DND-41 (cell line): ENCODE measurements at regions not wholly inside any gene's neighbourhood (a gene's known extent, or its start where the extent isn't known, plus 50 kb on each side); places are given as distances from the start of the nearest gene placed in this dataset.

ENCODE experiments used
- ATAC-seq: fragments of 200-7000 bp; cut with Tn5 transposase; 3 replicates; pipeline ENCODE4 v1.9.1; 2021; ENCODE audit warnings: low read depth; ENCODE audit not compliant: insufficient read depth
- DNase-seq: peaks from one replicate; pipeline ENCODE4 v3.0.0-alpha.2; 2020
- H2AFZ ChIP-seq: 2 replicates; pipeline ENCODE4 v1.6.0; 2012; ENCODE audit warnings: low read depth, low read length
- H3K27ac ChIP-seq: 2 replicates; pipeline ENCODE4 v1.5.1; 2012; ENCODE audit warnings: low read length, inconsistent platforms
- H3K27me3 ChIP-seq: fragments of 200-600 bp; sonication (generic); 2 replicates; pipeline ENCODE4 v1.6.0; 2012; ENCODE audit warnings: low read length, mild to moderate bottlenecking, inconsistent platforms; ENCODE audit not compliant: insufficient read depth, poor library complexity
- H3K36me3 ChIP-seq: 2 replicates; pipeline ENCODE4 v1.5.1; 2012; ENCODE audit warnings: low read length, inconsistent platforms; ENCODE audit not compliant: insufficient read depth
- H3K4me1 ChIP-seq: 2 replicates; pipeline ENCODE4 v1.5.1; 2012; ENCODE audit warnings: mild to moderate bottlenecking, low read length; ENCODE audit not compliant: insufficient read depth
- H3K4me2 ChIP-seq: 2 replicates; pipeline ENCODE4 v1.6.0; 2012; ENCODE audit warnings: mild to moderate bottlenecking, moderate library complexity, low read length, inconsistent platforms; ENCODE audit not compliant: insufficient read depth
- H3K4me3 ChIP-seq, 2 experiments: fragments of 200-600 bp in 1 of 2; shearing (Covaris generic) in 1 of 2; 2 replicates each; pipeline ENCODE4 v1.5.1; 2012 to 2016; ENCODE audit warnings: inconsistent platforms in 2 of 2, low read length in 2 of 2, mild to moderate bottlenecking in 2 of 2, low read depth in 1 of 2, moderate library complexity in 1 of 2
- H3K79me2 ChIP-seq: 2 replicates; pipeline ENCODE4 v1.6.0; 2012; ENCODE audit warnings: low read length, inconsistent platforms; ENCODE audit not compliant: insufficient read depth
- H3K9ac ChIP-seq: 2 replicates; pipeline ENCODE4 v1.6.0; 2012; ENCODE audit warnings: low read depth, mild to moderate bottlenecking, inconsistent platforms, low read length, moderate library complexity
- H3K9me3 ChIP-seq: 2 replicates; pipeline ENCODE4 v1.5.1; 2012; ENCODE audit warnings: low read length, moderate library complexity, mild to moderate bottlenecking, inconsistent platforms; ENCODE audit not compliant: insufficient read depth, severe bottlenecking
- H4K20me1 ChIP-seq: 2 replicates; pipeline ENCODE4 v1.6.0; 2012; ENCODE audit warnings: low read length; ENCODE audit not compliant: insufficient read depth
- CTCF ChIP-seq: IDR thresholded peaks from 2 replicates; pipeline ENCODE4 v1.5.1; 2012; ENCODE audit warnings: borderline replicate concordance, low read length, moderate library complexity, mild to moderate bottlenecking; ENCODE audit not compliant: poor library complexity, severe bottlenecking; ENCODE audit errors: extremely low read depth
- EZH2 ChIP-seq: IDR thresholded peaks from 3 replicates; pipeline ENCODE4 v1.6.1; 2012; ENCODE audit warnings: borderline replicate concordance, low read depth, mild to moderate bottlenecking, moderate library complexity, low read length, inconsistent platforms; ENCODE audit not compliant: severe bottlenecking

GRCh38 chr2:183349091-183349490, 224.8 kb downstream of the NUP35 start:
- no peak overlapping the region for H3K4me2 ChIP-seq
- no peak overlapping the region for H3K27ac ChIP-seq
- H3K36me3 ChIP-seq: no peaks in the 10 kb centered on the region
- no peaks in the 10 kb centered on the region for H4K20me1 ChIP-seq
- no peak overlapping the region for H3K9ac ChIP-seq
- H3K27me3 ChIP-seq: no peaks in the 10 kb centered on the region
- H3K4me3 ChIP-seq: no peak overlapping the region
- no peak overlapping the region for H2AFZ ChIP-seq
- TF ChIP-seq CTCF (no peak), EZH2 (no peak)
- no peaks in the 10 kb centered on the region for H3K4me1 ChIP-seq
- no peaks in the 10 kb centered on the region for H3K79me2 ChIP-seq
- H3K9me3 ChIP-seq: no peaks in the 10 kb centered on the region
- no peak for ATAC-seq
- DNase-seq: no peak

- Histone ChIP-seq H3K36me3 (no peaks in the 10 kb centered on the region), H3K27me3 (no peaks in the 10 kb centered on the region), H3K9ac (no peak overlapping the region), H3K27ac (no peak overlapping the region), H3K4me1 (no peaks in the 10 kb centered on the region), H3K4me3 (no peak overlapping the region), H2AFZ (no peak overlapping the region), H3K9me3 (no peaks in the 10 kb centered on the region), H3K4me2 (no peak overlapping the region), H4K20me1 (no peaks in the 10 kb centered on the region), H3K79me2 (no peaks in the 10 kb centered on the region)
- TF ChIP-seq CTCF: no peak
- TF ChIP-seq EZH2: no peak
- no peak for DNase-seq
- no peak for ATAC-seq
Measured at GRCh38 chr2:183359867-183360266, 235.6 kb downstream of the NUP35 start.

- H3K79me2 ChIP-seq: no peaks in the 10 kb centered on the region
- no peaks in the 10 kb centered on the region for H3K9me3 ChIP-seq
- no peaks in the 10 kb centered on the region for H3K27me3 ChIP-seq
- H3K4me3 ChIP-seq: no peak overlapping the region
- H3K4me1 ChIP-seq: no peaks in the 10 kb centered on the region
- no peak overlapping the region for H2AFZ ChIP-seq
- H4K20me1 ChIP-seq: no peaks in the 10 kb centered on the region
- TF ChIP-seq CTCF (no peak), EZH2 (no peak)
- no peak overlapping the region for H3K4me2 ChIP-seq
- H3K27ac ChIP-seq: no peak overlapping the region
- DNase-seq (no peak), ATAC-seq (no peak)
- H3K36me3 ChIP-seq: no peaks in the 10 kb centered on the region
- H3K9ac ChIP-seq: no peak overlapping the region
Measured at GRCh38 chr2:183371545-183371944, 247.3 kb downstream of the NUP35 start.

- TF ChIP-seq EZH2 (no peak), CTCF (no peak)
- no peak for ATAC-seq
- no peaks in the 10 kb centered on the region for H3K36me3 ChIP-seq
Measured at GRCh38 chr2:183375821-183376220, 251.6 kb downstream of the NUP35 start.

More at GRCh38 chr2:183375821-183376220, 251.6 kb downstream of the NUP35 start:
- Histone ChIP-seq H3K4me2 (no peak overlapping the region), H2AFZ (no peak overlapping the region), H3K9ac (no peak overlapping the region), H3K79me2 (no peaks in the 10 kb centered on the region), H3K27ac (no peak overlapping the region), H4K20me1 (no peaks in the 10 kb centered on the region), H3K4me1 (no peaks in the 10 kb centered on the region), H3K9me3 (no peaks in the 10 kb centered on the region), H3K4me3 (no peak overlapping the region), H3K27me3 (no peaks in the 10 kb centered on the region)
- DNase-seq: no peak
